HEK293 (cell line): ENCODE measurements at regions not wholly inside any gene's neighbourhood (a gene's known extent, or its start where the extent isn't known, plus 50 kb on each side); places are given as distances from the start of the nearest gene placed in this dataset.

ENCODE experiments used
- CTCF ChIA-PET: fragments of 350-600 bp; formaldehyde crosslinking; extraction: SDS; loops from one replicate; lab custom pipeline; 2021; ENCODE audit warnings: antibody characterized with exemption; lab: Yijun Ruan, JAX
- POLR2A ChIA-PET: fragments of 300-600 bp; formaldehyde crosslinking; extraction: SDS; loops from one replicate; lab custom pipeline; 2020; ENCODE audit warnings: antibody characterized with exemption, inconsistent platforms; lab: Yijun Ruan, JAX
- H3K27ac ChIP-seq: fragments of 200-500 bp; sonication (Bioruptor generic); 2 replicates; pipeline ENCODE4 v1.5.1; 2014; ENCODE audit warnings: low read depth, low read length, control low read depth, inconsistent platforms; ENCODE audit errors: extremely low read depth
- H3K36me3 ChIP-seq, 2 experiments: fragments of 200-500 bp in 1 of 2; sonication (Bioruptor generic) in 1 of 2; 1 replicate in 1 of 2; 2 replicates in 1 of 2; pipeline ENCODE4 v1.5.1; 2014 to 2017; ENCODE audit warnings: inconsistent platforms in 2 of 2, low read length in 2 of 2; ENCODE audit not compliant: control insufficient read depth in 2 of 2, insufficient read depth in 1 of 2
- H3K4me1 ChIP-seq: fragments of 200-500 bp; sonication (Bioruptor generic); 2 replicates; pipeline ENCODE4 v1.5.1; 2014; ENCODE audit warnings: mild to moderate bottlenecking, low read length, inconsistent platforms; ENCODE audit not compliant: control insufficient read depth, insufficient read depth
- H3K4me3 ChIP-seq: 2 replicates; pipeline ENCODE4 v1.5.1; 2011; ENCODE audit warnings: low read depth, mild to moderate bottlenecking, control low read depth, low read length, moderate library complexity
- H3K9me3 ChIP-seq: fragments of 200-500 bp; sonication (Bioruptor generic); 2 replicates; pipeline ENCODE4 v1.5.1; 2014; ENCODE audit warnings: low read depth, low read length, inconsistent platforms; ENCODE audit not compliant: control insufficient read depth, insufficient read depth
- GLIS2 ChIP-seq: fragments of 450-650 bp; formaldehyde crosslinking; IDR thresholded peaks from 2 replicates; pipeline ENCODE4 v1.5.1; 2016; ENCODE audit warnings: missing biosample characterization, missing genetic modification characterization
- OVOL3 ChIP-seq: fragments of 450-650 bp; formaldehyde crosslinking; IDR thresholded peaks from 2 replicates; pipeline ENCODE4 v1.5.1; 2016; ENCODE audit warnings: missing biosample characterization, missing genetic modification characterization
- PRDM6 ChIP-seq: fragments of 450-650 bp; formaldehyde crosslinking; IDR thresholded peaks from 2 replicates; pipeline ENCODE4 v1.5.1; 2017; ENCODE audit warnings: missing biosample characterization, missing genetic modification characterization
- SP7 ChIP-seq: fragments of 450-650 bp; formaldehyde crosslinking; IDR thresholded peaks from 2 replicates; pipeline ENCODE4 v1.5.1; 2016; ENCODE audit warnings: missing biosample characterization, missing genetic modification characterization
- ZBTB8A ChIP-seq: fragments of 450-650 bp; formaldehyde crosslinking; IDR thresholded peaks from 2 replicates; pipeline ENCODE4 v1.5.1; 2016; ENCODE audit warnings: missing biosample characterization, missing genetic modification characterization
- ZNF18 ChIP-seq: fragments of 450-650 bp; formaldehyde crosslinking; IDR thresholded peaks from 2 replicates; pipeline ENCODE4 v1.5.1; 2016; ENCODE audit warnings: missing biosample characterization, missing genetic modification characterization
- ZNF202 ChIP-seq: fragments of 450-650 bp; formaldehyde crosslinking; IDR thresholded peaks from 2 replicates; pipeline ENCODE4 v1.5.1; 2016; ENCODE audit warnings: missing biosample characterization, missing genetic modification characterization, borderline replicate concordance
- ZNF221 ChIP-seq: fragments of 450-650 bp; formaldehyde crosslinking; IDR thresholded peaks from 2 replicates; pipeline ENCODE4 v1.5.1; 2017; ENCODE audit warnings: missing biosample characterization, missing genetic modification characterization, borderline replicate concordance
- ZNF223 ChIP-seq: fragments of 450-650 bp; formaldehyde crosslinking; IDR thresholded peaks from 2 replicates; pipeline ENCODE4 v1.5.1; 2016; ENCODE audit warnings: missing biosample characterization, missing genetic modification characterization
- ZNF529 ChIP-seq: fragments of 450-650 bp; formaldehyde crosslinking; IDR thresholded peaks from 2 replicates; pipeline ENCODE4 v1.5.1; 2017; ENCODE audit warnings: missing genetic modification characterization, missing biosample characterization; ENCODE audit not compliant: insufficient replicate concordance
- ZNF555 ChIP-seq: fragments of 450-650 bp; formaldehyde crosslinking; conservative IDR thresholded peaks from 2 replicates; pipeline ENCODE4 v1.5.1; 2017; ENCODE audit warnings: missing biosample characterization, mild to moderate bottlenecking, missing genetic modification characterization, inconsistent platforms
- ZNF560 ChIP-seq: fragments of 450-650 bp; formaldehyde crosslinking; IDR thresholded peaks from 2 replicates; pipeline ENCODE4 v1.5.1; 2017; ENCODE audit warnings: missing biosample characterization, missing genetic modification characterization, borderline replicate concordance
- ZNF610 ChIP-seq: fragments of 450-650 bp; formaldehyde crosslinking; IDR thresholded peaks from 2 replicates; pipeline ENCODE4 v1.5.1; 2016; ENCODE audit warnings: missing biosample characterization, missing genetic modification characterization, borderline replicate concordance
- ZNF707 ChIP-seq: fragments of 450-650 bp; formaldehyde crosslinking; IDR thresholded peaks from 2 replicates; pipeline ENCODE4 v1.5.1; 2016; ENCODE audit warnings: missing biosample characterization, missing genetic modification characterization
- ZNF747 ChIP-seq: fragments of 450-650 bp; formaldehyde crosslinking; IDR thresholded peaks from 2 replicates; pipeline ENCODE4 v1.5.1; 2016; ENCODE audit warnings: missing biosample characterization, missing genetic modification characterization
- TF ChIP-seq, protein P1 (sequence below): fragments of 450-650 bp; formaldehyde crosslinking; IDR thresholded peaks from 2 replicates; pipeline ENCODE4 v1.5.1; 2016; ENCODE audit warnings: missing biosample characterization, missing genetic modification characterization
- TF ChIP-seq, protein P2 (sequence below): fragments of 450-650 bp; formaldehyde crosslinking; IDR thresholded peaks from 2 replicates; pipeline ENCODE4 v1.5.1; 2016; ENCODE audit warnings: missing biosample characterization, missing genetic modification characterization
- TF ChIP-seq, protein P3 (sequence below): fragments of 450-650 bp; formaldehyde crosslinking; IDR thresholded peaks from 2 replicates; pipeline ENCODE4 v1.5.1; 2016; ENCODE audit warnings: missing biosample characterization, missing genetic modification characterization

DNA sequence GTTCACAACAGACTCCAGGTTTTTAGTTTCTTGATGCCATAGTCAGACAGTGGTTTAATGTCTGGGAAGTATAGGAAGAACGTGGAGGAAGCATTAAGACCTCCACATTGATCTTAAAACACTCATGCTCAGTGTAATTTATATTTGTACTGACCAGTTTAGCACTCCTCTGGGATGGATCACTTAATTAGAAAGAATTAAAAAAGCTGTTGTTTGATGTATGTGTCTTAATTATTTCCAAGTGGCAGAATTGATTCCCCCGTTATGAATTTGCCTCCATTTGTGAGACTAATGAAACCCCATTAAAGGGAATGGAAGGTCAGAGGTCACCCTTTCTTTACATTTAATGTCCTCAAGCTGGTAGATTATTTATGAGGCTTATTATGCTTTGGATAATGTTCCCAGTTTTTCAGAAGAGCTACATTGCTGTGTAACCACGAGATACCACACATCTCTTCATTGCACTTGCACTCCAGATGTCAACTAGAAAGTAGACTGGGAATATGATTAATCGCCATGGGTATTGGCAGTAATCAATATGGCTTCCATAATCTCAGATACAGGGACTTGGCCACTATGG is 270.0 kb upstream of the JAG1 start:
- POLR2A ChIA-PET = no interaction called here
- Histone ChIP-seq H3K4me3 (no peak overlapping the region), H3K27ac (no peak overlapping the region), H3K4me1 (no peaks in the 10 kb centered on the region), H3K36me3 (no peaks in the 10 kb centered on the region), H3K9me3 (no peaks in the 10 kb centered on the region)
- CTCF ChIA-PET = interaction anchor here (0.5 kb wide), 1 partner anchor 132 kb away, joined by 3 read pairs; no protein-coding TSS in a partner anchor
- TF ChIP-seq, protein P1, sequence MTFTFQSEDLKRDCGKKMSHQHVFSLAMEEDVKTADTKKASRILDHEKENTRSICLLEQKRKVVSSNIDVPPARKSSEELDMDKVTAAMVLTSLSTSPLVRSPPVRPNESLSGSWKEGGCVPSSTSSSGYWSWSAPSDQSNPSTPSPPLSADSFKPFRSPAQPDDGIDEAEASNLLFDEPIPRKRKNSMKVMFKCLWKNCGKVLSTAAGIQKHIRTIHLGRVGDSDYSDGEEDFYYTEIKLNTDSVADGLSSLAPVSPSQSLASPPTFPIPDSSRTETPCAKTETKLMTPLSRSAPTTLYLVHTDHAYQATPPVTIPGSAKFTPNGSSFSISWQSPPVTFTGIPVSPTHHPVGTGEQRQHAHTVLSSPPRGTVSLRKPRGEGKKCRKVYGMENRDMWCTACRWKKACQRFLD (tag by site-specific recombination) = no peak
- no peak for TF ChIP-seq ZNF555 (tag by site-specific recombination)
- no peak for TF ChIP-seq ZNF560 (tag by site-specific recombination)
- no peak for TF ChIP-seq ZNF223 (tag by site-specific recombination)
- no peak for TF ChIP-seq PRDM6 (tag by site-specific recombination)
- TF ChIP-seq ZNF221 (tag by site-specific recombination) = no peak
- TF ChIP-seq, protein P2, sequence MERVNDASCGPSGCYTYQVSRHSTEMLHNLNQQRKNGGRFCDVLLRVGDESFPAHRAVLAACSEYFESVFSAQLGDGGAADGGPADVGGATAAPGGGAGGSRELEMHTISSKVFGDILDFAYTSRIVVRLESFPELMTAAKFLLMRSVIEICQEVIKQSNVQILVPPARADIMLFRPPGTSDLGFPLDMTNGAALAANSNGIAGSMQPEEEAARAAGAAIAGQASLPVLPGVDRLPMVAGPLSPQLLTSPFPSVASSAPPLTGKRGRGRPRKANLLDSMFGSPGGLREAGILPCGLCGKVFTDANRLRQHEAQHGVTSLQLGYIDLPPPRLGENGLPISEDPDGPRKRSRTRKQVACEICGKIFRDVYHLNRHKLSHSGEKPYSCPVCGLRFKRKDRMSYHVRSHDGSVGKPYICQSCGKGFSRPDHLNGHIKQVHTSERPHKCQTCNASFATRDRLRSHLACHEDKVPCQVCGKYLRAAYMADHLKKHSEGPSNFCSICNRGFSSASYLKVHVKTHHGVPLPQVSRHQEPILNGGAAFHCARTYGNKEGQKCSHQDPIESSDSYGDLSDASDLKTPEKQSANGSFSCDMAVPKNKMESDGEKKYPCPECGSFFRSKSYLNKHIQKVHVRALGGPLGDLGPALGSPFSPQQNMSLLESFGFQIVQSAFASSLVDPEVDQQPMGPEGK (tag by site-specific recombination) = no peak
- TF ChIP-seq ZNF529 (tag by site-specific recombination) = no peak
- TF ChIP-seq ZNF610 (tag by site-specific recombination) = no peak
- TF ChIP-seq ZNF202 (tag by site-specific recombination) = no peak
- TF ChIP-seq ZBTB8A (tag by site-specific recombination) = no peak
- TF ChIP-seq ZNF707 (tag by site-specific recombination) = no peak
- no peak for TF ChIP-seq GLIS2
- TF ChIP-seq SP7 (tag by site-specific recombination) = no peak
- no peak for TF ChIP-seq ZNF747 (tag by site-specific recombination)
- TF ChIP-seq, protein P3, sequence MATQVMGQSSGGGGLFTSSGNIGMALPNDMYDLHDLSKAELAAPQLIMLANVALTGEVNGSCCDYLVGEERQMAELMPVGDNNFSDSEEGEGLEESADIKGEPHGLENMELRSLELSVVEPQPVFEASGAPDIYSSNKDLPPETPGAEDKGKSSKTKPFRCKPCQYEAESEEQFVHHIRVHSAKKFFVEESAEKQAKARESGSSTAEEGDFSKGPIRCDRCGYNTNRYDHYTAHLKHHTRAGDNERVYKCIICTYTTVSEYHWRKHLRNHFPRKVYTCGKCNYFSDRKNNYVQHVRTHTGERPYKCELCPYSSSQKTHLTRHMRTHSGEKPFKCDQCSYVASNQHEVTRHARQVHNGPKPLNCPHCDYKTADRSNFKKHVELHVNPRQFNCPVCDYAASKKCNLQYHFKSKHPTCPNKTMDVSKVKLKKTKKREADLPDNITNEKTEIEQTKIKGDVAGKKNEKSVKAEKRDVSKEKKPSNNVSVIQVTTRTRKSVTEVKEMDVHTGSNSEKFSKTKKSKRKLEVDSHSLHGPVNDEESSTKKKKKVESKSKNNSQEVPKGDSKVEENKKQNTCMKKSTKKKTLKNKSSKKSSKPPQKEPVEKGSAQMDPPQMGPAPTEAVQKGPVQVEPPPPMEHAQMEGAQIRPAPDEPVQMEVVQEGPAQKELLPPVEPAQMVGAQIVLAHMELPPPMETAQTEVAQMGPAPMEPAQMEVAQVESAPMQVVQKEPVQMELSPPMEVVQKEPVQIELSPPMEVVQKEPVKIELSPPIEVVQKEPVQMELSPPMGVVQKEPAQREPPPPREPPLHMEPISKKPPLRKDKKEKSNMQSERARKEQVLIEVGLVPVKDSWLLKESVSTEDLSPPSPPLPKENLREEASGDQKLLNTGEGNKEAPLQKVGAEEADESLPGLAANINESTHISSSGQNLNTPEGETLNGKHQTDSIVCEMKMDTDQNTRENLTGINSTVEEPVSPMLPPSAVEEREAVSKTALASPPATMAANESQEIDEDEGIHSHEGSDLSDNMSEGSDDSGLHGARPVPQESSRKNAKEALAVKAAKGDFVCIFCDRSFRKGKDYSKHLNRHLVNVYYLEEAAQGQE = no peak
- TF ChIP-seq OVOL3 (tag by site-specific recombination) = no peak
- no peak for TF ChIP-seq ZNF18 (tag by site-specific recombination)
